Glomerular visceral epithelial cell (primary cell): ENCODE measurements at regions not wholly inside any gene's neighbourhood (a gene's known extent, or its start where the extent isn't known, plus 50 kb on each side); places are given as distances from the start of the nearest gene placed in this dataset.
"Not testable (repeated sequence)": the region's sequence is repeated elsewhere in the genome, so short reads cannot be mapped to it uniquely, and the experiment has no call there.

Experiments used
- DNase-seq: peaks from one replicate; pipeline ENCODE4 v3.0.0-alpha.2; 2016; ENCODE audit errors: extremely low spot score

DNA sequence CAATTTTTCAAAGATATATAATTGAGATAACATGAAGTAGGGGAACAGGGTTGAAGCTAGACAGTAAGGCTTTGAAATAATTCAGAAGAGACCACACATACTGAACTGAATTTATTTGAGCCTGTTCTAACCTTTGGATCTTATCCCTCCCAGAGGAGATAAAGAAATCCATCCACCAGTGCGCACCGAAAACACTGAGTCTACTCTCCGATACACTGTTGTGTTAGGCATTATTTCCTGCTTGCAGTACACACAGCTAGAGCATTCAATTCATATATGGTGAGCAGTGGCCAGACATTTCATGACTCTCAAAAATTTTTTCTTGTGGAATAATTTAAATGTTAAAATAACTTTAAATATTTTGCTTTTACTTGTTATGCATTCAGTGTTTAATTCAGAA, 342.7 kb downstream of the GPD2 start:
- DNase-seq: no peak

DNA sequence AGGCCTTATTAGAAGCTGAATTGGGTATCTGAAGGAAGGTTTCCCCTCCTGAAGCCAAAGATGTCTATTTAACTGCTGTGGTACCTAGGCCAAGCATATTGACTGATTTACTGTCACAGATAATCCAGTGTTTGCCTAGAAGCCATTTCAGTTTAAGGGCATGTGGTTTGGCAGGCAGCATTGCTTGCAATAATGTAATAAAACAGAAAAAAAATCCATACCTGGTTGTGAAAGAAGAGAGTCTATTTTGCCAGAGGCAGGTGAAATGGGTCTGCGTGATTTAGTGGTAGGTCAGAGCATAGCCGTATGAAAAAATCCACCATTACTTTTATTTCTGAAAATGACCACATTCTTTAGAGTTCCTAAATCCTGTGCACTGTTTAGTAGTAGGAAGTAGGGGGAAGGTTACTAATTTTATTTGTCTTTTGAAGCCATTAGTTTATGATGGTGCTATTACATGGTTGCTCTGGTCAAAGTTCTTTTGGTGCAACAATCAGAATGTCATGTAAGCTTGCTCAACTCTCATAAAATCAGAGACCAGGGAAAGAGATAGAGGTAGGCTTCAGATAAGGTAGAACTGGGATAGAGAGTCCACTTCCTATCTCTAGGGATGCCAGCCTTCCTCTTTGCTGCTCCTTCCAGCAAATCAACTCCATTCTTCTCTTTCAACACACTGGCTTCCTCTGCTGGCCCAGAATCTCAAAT, 343.4 kb downstream of the GPD2 start:
- DNase-seq: no peak

DNA sequence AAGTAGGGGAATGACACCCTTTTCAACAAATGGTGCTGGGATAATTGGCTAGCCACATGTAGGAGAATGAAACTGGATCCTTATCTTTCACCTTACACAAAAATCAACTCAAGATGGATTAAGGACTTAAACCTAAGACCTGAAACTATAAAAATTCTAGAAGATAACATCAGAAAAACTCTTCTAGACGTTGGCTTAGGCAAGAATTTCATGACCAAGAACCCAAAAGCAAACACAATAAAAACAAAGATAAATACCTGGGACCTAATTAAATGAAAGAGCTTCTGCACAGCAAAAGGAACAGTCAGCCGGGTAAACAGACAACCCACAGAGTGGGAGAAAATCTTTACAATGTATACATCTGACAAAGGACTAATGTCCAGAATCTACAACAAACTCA, 345.5 kb downstream of the GPD2 start:
- DNase-seq: not testable (repeated sequence)

- no peak for DNase-seq
Measured at GRCh38 chr2:156784020-156784701, 348.0 kb downstream of the GPD2 start.

DNA sequence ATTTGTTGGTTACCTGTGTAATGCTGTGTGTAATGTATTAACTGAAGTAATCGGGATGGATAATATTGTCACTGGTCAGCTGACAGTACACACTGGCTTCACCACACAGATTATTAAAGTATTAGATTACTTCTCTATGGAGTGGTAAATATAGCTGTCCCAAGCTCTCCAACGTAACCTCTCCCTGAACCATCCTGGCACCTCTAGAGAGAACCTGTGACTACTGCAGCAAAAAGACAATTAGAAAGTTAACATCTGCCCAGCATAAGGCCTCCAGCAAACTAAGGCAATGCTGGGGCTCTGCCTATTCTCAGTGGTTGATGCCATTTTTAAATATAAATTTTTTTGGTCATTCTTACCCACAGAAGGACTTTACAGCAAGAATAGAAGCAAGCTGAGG, 351.3 kb downstream of the GPD2 start:
- no peak for DNase-seq

- no peak for DNase-seq
Measured at GRCh38 chr2:156790343-156791037, 354.3 kb downstream of the GPD2 start.

GRCh38 chr2:156792242-156792840, 356.2 kb downstream of the GPD2 start:
- DNase-seq: no peak

GRCh38 chr2:156797832-156798231, 361.7 kb downstream of the GPD2 start:
- DNase-seq: no peak

GRCh38 chr2:156800065-156800653, 364.0 kb downstream of the GPD2 start:
- DNase-seq: no peak

GRCh38 chr2:156800781-156801361, 364.7 kb downstream of the GPD2 start:
- DNase-seq: no peak

GRCh38 chr2:156803243-156803642, 367.1 kb downstream of the GPD2 start:
- DNase-seq: peak; percentile 4

DNA sequence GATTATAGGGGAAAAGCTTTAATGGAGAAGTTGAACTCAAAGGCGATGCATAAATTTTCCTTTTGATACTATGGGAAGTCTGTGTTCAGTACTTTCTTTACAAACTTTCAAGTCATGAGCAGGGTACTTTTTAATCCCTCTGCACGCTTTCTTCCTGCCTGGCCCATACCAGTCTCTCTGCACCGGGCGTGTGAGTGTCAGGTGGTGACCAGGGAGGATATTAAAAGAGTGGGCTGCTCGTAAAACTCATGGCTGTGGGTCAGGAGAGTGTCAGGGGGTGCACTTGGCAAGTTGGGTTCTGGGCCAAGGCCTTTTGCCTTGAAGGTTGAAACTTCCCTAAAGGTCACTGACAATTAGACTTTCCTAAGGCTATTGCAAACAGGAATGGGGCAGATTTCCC, 367.8 kb downstream of the GPD2 start:
- DNase-seq: no peak

DNA sequence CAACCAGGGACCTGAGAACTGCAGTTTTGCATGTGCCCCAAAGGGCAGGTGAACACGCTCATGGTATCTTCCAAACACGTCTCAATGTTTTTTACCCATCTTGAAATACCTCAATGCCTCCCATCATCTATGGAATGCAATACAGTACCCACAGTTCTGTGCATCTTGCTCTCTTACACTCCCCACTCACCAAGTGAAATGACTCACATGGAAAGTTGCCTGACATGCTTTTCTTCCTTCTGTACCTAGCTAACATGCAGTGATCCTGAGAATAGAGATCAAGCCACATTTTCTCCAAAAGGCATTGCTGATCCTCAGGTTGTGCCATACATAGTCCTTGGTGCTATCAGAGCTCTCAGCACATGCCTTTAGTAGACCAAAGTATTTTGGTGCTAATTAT, 373.9 kb downstream of the GPD2 start:
- DNase-seq: no peak

GRCh38 chr2:156812496-156812895, 376.3 kb downstream of the GPD2 start:
- DNase-seq: no peak

DNA sequence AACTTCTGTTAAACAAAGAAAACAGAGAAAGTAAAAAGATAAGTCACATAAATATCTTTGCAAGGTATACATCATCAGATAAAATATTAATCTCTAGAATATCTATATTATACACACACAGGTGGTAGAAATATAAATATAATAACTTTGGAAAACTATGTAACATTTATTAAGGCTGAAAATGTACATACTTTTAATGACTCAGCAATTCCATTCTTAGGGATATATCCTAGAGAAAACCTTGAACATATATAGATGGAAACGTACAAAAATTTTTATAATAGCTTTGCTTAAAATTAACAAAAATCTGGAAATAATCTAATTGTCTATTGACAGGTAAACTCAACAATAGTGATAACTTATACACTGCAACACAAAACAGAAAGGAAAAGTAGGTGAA, 381.3 kb downstream of the GPD2 start:
- no peak for DNase-seq

GRCh38 chr2:156818221-156818620, 382.0 kb downstream of the GPD2 start:
- no peak for DNase-seq

- DNase-seq: no peak
Measured at GRCh38 chr2:156818944-156819343, 382.8 kb downstream of the GPD2 start.

- DNase-seq: peak; percentile 22
Measured at GRCh38 chr2:156826341-156826933, 390.3 kb downstream of the GPD2 start.

GRCh38 chr2:156834431-156834830, 398.3 kb downstream of the GPD2 start:
- DNase-seq: no peak

- no peak for DNase-seq
Measured at GRCh38 chr2:156837635-156838370, 401.6 kb downstream of the GPD2 start.

DNA sequence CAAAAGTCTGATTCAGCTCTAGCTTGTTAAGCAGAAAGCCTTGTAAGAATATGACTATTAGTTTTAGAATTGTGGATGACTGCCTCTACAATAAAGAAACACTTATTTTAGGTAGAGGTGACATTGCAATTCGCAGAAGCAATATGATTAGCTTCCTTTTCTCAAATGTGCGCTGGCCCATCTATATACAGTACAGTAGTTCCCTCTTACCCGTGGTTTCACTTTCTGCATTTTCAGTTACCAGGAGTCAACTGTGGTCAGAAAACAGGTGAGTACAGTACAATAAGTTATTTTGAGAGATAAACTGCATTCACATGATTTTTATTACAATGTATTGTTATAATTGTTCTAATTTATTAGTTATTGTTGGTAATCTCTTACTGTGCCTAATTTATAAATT, 405.1 kb downstream of the GPD2 start:
- DNase-seq: no peak
